Psoas muscle (tissue), 7 donors: ENCODE measurements at regions not wholly inside any gene's neighbourhood (a gene's known extent, or its start where the extent isn't known, plus 50 kb on each side); places are given as distances from the start of the nearest gene placed in this dataset.

ENCODE experiments used
- ATAC-seq, 4 donors: fragments of 200-7000 bp; cut with Tn5 transposase; one replicate each; pipeline ENCODE4 v1.9.1; 2020; ENCODE audit warnings: moderate library complexity in 3 of 4, mild to moderate bottlenecking in 2 of 4
- DNase-seq, 2 donors: peaks; one replicate each; pipeline ENCODE4 v3.0.0-alpha.2; 2020
- H3K27ac ChIP-seq: fragments of 200-600 bp; one replicate; pipeline ENCODE4 v1.8.0; 2022
- H3K27me3 ChIP-seq, 3 donors: fragments of 200-600 bp in 1 of 3; one replicate each; pipeline versions ENCODE4 v1.6.1 to v1.8.0; 2013 to 2022; ENCODE audit warnings: low read length in 2 of 3, mild to moderate bottlenecking in 2 of 3, moderate library complexity in 1 of 3; ENCODE audit not compliant: insufficient read depth in 3 of 3
- H3K36me3 ChIP-seq, 2 donors: fragments of 200-600 bp in 1 of 2; one replicate each; pipeline versions ENCODE4 v1.6.1 to v1.8.0; 2013 to 2022; ENCODE audit warnings: low read depth in 1 of 2, mild to moderate bottlenecking in 1 of 2, moderate library complexity in 1 of 2; ENCODE audit not compliant: insufficient read depth in 1 of 2
- H3K4me1 ChIP-seq: fragments of 200-600 bp; one replicate; pipeline ENCODE4 v1.8.0; 2022
- H3K4me3 ChIP-seq: fragments of 200-600 bp; one replicate; pipeline ENCODE4 v1.8.0; 2022; ENCODE audit warnings: mild to moderate bottlenecking
- H3K9me3 ChIP-seq: fragments of 200-600 bp; one replicate; pipeline ENCODE4 v1.8.0; 2022
- WGBS, 3 donors: extraction: QIAGEN DNeasy Blood & Tissue Kit; methylation state at CpG; one replicate each; pipeline versions ENCODE4 v1.1.6 to v1.1.7; 2013; 5-methylcytosine and 5-hydroxymethylcytosine counted together
- intact Hi-C, 2 donors: fragments of 100-400 bp; cut with DNase I; formaldehyde crosslinking; loops; one replicate each; pipeline versions ENCODE4 v1.11.0 to v1.14.2; 2022
- TF ChIP-seq, protein P1 (sequence below): fragments of 200-600 bp; IDR thresholded peaks from one replicate; pipeline ENCODE4 v1.8.0; 2022; ENCODE audit warnings: antibody characterized with exemption
- donor health status: healthy with polysubstance abuse.
- donor health status: DM: no; HTN: no; CAD: no; lungs with moderate emphysema.
- donor health status: Bipolar disorder and iron deficiency.
- donor health status: healthy.
- donor health status: DM: yes; HTN: yes; CAD: no.
- donor health status: DM: no; HTN: no; CAD: no.
- donor health status: DM: yes; HTN: yes; CAD: no.

- H3K9me3 ChIP-seq: no peaks in the 10 kb centered on the region
Measured at GRCh38 chr3:168628549-168628948, 532.8 kb upstream of the GOLIM4 start.

DNA sequence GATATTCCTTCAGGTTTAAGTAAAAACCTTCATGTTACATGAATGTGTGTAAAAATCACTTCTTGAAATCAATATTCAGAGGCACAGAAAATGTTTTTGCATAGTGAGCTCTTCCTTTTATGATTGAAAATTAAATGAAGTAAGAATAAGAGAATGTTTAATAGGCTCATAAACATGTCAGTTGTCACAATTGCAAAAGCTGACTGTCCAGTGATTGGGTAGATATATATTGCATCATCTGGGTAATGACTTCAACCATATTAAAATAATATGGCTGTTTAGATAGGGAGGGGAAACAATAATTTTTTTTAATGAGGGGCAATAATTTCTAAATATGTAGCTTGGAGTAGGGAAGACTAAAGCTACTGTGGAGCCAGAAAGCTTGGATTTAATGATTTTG lies 529.8 kb upstream of the GOLIM4 start:
- no peak overlapping the region for H3K4me3 ChIP-seq
- H3K4me1 ChIP-seq: no peaks in the 10 kb centered on the region
- no peak for DNase-seq
- no peak for ATAC-seq
- intact Hi-C loops: no loop called here
- H3K27ac ChIP-seq: no peak overlapping the region
- no peaks in the 10 kb centered on the region for H3K9me3 ChIP-seq
- no peaks in the 10 kb centered on the region for H3K36me3 ChIP-seq
- H3K27me3 ChIP-seq: no peaks in the 10 kb centered on the region
- TF ChIP-seq, protein P1, sequence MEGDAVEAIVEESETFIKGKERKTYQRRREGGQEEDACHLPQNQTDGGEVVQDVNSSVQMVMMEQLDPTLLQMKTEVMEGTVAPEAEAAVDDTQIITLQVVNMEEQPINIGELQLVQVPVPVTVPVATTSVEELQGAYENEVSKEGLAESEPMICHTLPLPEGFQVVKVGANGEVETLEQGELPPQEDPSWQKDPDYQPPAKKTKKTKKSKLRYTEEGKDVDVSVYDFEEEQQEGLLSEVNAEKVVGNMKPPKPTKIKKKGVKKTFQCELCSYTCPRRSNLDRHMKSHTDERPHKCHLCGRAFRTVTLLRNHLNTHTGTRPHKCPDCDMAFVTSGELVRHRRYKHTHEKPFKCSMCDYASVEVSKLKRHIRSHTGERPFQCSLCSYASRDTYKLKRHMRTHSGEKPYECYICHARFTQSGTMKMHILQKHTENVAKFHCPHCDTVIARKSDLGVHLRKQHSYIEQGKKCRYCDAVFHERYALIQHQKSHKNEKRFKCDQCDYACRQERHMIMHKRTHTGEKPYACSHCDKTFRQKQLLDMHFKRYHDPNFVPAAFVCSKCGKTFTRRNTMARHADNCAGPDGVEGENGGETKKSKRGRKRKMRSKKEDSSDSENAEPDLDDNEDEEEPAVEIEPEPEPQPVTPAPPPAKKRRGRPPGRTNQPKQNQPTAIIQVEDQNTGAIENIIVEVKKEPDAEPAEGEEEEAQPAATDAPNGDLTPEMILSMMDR: no peak

More at GRCh38 chr3:168628549-168628948, 532.8 kb upstream of the GOLIM4 start:
- Histone ChIP-seq H3K4me3 (no peak overlapping the region), H3K36me3 (no peaks in the 10 kb centered on the region), H3K27ac (no peak overlapping the region), H3K4me1 (no peaks in the 10 kb centered on the region), H3K27me3 (no peaks in the 10 kb centered on the region)
- ATAC-seq (no peak), DNase-seq (no peak)
- intact Hi-C loops: no loop called here
- TF ChIP-seq, protein P1: no peak

DNA sequence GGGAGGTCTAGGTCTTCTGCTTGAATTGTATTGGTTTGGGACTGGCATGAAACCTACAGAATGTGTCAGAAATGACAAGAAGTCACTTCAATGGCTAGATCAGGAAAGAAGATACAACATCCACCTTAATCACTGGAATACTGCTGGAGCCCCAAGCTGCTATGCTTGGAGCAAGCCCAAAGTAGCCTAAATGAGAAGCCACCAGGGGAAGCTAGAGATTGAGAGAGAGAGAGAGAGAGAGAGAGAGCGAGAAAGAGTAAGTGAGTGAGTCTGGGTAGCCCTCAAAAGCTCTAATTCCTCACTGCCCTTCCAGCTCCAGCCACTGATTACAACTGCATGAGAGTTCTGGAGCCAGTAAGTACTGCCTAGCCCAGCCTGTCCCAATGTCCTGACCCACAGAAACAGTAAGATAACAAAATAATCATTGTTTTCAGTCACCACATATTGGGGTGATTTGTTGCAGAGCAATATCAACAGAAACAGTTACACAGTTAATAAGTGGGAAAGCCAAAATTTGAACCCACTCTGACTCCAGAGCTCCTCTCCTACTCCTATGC lies 529.2 kb upstream of the GOLIM4 start:
- H3K36me3 ChIP-seq: no peaks in the 10 kb centered on the region
- TF ChIP-seq, protein P1: no peak
- H3K27me3 ChIP-seq: no peaks in the 10 kb centered on the region
- no peak overlapping the region for H3K4me3 ChIP-seq
- no peak for ATAC-seq
- intact Hi-C loops: no loop called here
- no peaks in the 10 kb centered on the region for H3K4me1 ChIP-seq
- H3K9me3 ChIP-seq: no peaks in the 10 kb centered on the region
- WGBS, 3 donors: 81 to 93% (median 85%) methylated on average over 1 of the region's 1 CpG
- DNase-seq: no peak
- no peak overlapping the region for H3K27ac ChIP-seq

GRCh38 chr3:168624195-168624594 lies 528.5 kb upstream of the GOLIM4 start:
- no peaks in the 10 kb centered on the region for H3K4me1 ChIP-seq
- DNase-seq: no peak
- H3K36me3 ChIP-seq: no peaks in the 10 kb centered on the region
- no peak overlapping the region for H3K27ac ChIP-seq
- H3K4me3 ChIP-seq: no peak overlapping the region
- TF ChIP-seq, protein P1: no peak
- intact Hi-C loops: no loop called here
- no peaks in the 10 kb centered on the region for H3K9me3 ChIP-seq
- H3K27me3 ChIP-seq: no peaks in the 10 kb centered on the region
- ATAC-seq: no peak

DNA sequence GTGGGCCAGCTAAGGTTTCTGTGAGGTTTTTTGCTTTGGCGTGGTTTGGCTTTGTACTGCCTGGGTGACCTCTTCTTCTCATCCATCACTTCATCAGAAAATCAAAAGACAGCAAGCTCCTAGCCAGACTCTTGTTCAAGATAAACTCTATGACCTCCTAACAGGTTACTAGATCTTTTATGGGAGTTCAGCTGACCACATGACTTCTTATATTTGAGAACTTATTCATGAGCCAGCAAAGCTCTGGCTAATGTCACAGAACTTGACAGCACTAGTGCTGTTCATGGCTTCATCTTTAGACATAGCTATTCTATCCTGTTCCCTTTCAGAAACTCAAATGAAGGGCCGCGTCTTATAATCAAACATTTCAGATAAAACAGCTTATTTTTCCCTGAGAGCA lies 527.1 kb upstream of the GOLIM4 start:
- Histone ChIP-seq H3K4me3 (no peak overlapping the region), H3K9me3 (no peaks in the 10 kb centered on the region), H3K4me1 (no peaks in the 10 kb centered on the region), H3K27ac (no peak overlapping the region), H3K36me3 (no peaks in the 10 kb centered on the region), H3K27me3 (no peaks in the 10 kb centered on the region)
- intact Hi-C loops: no loop called here
- 80 to 84% (median 81%) methylated on average over 3 of the region's 3 CpGs for WGBS, 3 donors
- ATAC-seq: no peak
- no peak for DNase-seq
- TF ChIP-seq, protein P1: no peak
